CD4-positive, alpha-beta T cell treated with Interleukin-12 subunit alpha and Interleukin-12 subunit beta, for 1 hour (primary cell): ENCODE measurements at regions not wholly inside any gene's neighbourhood (a gene's known extent, or its start where the extent isn't known, plus 50 kb on each side); places are given as distances from the start of the nearest gene placed in this dataset.

ENCODE experiments used
- DNase-seq: peaks from one replicate; pipeline ENCODE4 v3.0.0-alpha.2; 2020

GRCh38 chr1:239263801-239264200 lies 122.6 kb upstream of the CHRM3 start:
- no peak for DNase-seq

DNA sequence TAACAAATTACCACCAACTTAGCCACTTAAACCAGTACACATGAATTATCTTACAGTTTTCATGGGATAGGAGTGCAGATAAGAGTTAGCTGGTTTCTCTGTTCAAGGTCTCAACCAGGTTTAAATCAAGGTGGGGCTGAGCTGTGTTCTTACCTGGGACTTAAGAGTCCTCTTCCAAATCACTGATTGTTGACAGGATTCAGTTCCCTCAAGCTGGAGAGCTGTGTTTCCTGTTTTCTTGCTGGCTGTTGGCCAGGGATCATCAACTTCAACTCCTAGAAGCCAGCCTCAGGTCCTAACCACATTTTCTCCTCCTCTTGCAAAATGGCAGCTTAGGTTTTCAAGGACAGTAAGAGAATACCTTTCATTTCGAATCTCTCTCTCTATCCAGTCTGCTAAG lies 123.8 kb upstream of the CHRM3 start:
- no peak for DNase-seq

- no peak for DNase-seq
Measured at GRCh38 chr1:239261521-239261920, 124.8 kb upstream of the CHRM3 start.

GRCh38 chr1:239260842-239261241 lies 125.5 kb upstream of the CHRM3 start:
- no peak for DNase-seq

- no peak for DNase-seq
Measured at GRCh38 chr1:239255628-239256160, 130.7 kb upstream of the CHRM3 start.

GRCh38 chr1:239254999-239255398 lies 131.4 kb upstream of the CHRM3 start:
- DNase-seq, result no peak

DNA sequence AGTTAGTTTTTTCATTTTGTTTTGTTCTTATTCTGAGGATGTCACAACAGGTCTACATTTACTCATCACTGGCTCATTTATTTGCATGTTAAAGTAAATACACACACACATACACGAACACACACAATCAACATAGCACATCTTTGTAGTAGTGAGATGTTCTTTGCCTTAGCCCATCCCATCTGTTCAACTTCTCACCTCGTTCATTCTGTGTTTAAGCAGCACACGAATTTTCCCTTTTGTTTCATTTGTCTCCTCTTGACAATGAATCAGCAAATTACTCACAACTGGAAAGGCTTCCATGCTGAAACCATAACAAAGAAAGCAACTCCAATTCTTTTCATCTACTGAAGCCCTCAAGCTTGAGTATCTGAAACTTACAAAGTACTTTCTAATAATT lies 133.3 kb upstream of the CHRM3 start:
- no peak for DNase-seq

DNA sequence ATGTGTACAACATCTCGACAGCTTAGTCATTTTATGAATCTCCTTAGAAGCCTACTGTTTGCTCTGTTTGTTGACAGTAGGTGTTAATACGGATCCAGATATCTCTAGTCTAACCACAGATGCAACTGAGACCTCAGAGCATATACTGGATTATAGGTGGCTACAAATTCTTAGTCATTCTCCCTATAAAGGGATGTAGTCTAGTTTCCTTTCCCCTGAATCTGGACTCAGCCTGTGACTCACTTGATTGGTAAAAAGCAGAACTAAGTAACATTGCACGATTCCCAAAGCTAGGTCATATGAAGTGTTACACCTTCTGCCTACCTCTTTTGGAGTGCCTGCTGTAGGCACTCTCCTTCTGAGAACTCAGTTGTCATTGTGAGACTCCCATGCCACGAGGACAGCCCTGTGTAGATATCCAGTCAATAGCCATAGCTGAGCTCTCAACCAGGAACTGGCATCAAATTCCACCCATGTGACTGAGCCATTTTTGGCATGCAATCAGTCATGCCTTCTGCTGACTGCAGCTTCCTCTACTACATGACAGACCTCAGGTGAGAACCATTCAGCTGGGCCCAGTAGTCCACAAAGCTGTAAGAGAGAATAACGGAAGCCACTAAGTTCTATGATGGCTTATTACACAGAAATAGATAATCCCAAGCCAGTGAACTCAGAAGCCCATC lies 135.9 kb upstream of the CHRM3 start:
- DNase-seq, result no peak

GRCh38 chr1:239247285-239247684 lies 139.1 kb upstream of the CHRM3 start:
- DNase-seq, result no peak

- DNase-seq, result no peak
Measured at GRCh38 chr1:239244084-239244483, 142.3 kb upstream of the CHRM3 start.

DNA sequence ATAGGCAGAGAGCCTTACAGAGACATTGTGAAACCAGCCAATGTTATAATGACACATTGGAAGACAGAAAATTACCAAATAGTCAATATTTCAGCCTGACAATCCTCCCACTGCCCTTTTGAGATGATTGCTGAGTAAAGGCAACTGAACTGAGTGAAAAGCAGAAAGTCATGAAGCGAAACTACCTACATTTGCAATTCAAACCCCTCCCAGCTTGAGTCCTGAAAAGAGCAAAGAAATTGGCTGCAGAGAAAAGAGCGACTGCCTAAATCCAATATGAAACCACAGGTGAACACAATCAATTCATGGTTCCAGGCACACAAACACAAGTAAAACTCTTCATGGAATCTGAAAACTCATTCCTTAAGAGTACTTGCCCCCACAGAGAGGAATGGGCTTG lies 143.4 kb upstream of the CHRM3 start:
- DNase-seq, result no peak

DNA sequence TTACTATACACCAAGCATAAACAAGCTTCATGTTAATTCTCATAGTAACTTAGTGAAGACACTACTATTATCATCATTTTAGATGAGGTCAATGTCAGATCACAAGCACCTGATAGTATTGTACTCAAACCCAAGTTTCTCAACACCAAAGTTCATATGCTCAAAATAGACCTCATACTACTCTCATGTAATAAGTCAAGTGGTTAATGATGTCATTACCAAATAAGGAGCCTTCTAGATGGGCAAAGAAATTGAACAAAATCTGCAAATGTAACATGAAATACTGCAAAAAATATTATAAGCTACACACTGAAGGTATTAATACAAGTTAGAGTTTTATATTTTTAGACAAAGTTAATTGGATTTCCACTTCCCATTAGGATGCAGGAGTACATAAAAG lies 144.0 kb upstream of the CHRM3 start:
- DNase-seq, result no peak

GRCh38 chr1:239240736-239241135 lies 145.6 kb upstream of the CHRM3 start:
- no peak for DNase-seq

DNA sequence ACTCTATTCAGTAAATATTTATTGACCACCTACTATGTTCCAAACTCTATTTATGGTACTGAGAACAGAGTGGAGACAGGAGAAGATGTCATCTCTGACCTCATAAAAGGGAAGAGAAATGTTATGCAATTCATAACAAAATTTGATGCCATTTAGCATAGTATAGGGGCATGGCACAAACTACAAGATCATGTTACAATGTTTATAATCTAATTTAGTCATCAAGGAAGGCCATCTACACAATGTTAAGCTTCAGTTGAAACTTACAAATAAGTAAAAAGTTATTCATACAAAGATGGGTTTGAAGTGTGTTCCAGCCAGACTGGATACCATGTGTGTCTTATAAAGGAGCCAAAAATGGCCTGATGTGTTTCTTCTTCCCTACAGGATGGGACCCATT lies 146.8 kb upstream of the CHRM3 start:
- no peak for DNase-seq

DNA sequence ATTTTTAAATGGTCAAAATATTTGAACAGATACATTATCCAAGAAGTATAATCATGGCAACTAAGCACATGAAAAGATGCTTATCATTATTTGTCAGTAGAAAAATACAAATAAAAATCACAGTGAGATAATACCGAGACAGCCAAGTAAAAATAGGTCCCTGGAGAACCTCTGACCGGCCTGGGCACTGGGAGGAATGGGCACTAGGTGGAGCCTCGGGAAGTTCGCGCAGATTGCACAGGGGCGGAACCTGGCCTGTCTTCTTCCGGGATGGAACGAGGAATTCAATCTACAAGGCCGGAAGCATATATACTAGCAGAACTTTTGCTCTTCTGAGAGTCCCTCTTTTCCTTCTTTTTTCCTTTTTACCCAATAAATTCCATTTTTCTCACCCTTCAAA lies 148.5 kb upstream of the CHRM3 start:
- DNase-seq, result no peak

DNA sequence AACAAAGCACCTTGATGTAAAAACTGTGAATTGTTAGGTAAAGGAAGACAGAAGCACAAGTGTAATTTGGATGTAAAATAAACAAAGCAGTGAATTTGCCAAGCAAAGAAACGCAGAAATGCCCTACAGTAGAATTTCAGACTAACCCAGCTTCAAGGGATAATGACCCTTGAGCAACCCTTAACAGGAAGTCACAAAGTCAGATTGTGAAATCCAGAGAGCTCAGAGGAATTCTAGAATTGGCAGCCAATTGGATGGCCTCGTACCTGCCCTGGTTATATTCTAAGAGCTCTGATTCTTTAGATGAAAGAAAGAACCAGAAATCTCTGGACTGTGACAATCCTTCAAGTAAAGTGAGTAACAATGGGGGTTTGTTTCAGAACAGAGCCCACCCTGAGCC lies 152.7 kb upstream of the CHRM3 start:
- no peak for DNase-seq

- no peak for DNase-seq
Measured at GRCh38 chr1:239232921-239233320, 153.4 kb upstream of the CHRM3 start.

- no peak for DNase-seq
Measured at GRCh38 chr1:239228451-239228850, 157.9 kb upstream of the CHRM3 start.

DNA sequence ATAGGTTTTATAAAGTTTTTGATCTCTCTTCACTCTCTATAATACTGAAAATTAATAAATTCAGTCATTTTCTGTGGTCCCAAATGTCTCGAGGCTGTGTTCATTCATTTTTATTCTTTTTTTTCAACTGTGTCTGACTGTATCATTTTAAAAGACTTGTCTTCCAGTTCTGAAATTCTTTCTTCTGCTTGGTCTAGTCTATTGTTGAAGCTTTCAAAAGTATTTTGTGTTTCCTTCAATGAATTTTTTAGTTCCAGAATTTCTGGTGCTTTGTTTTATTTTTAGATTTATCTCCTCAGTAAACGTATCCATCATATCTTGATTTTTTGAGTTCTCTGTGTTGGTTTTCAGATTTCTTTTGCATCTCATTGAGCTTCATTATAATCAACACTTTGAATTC lies 161.0 kb upstream of the CHRM3 start:
- DNase-seq, result no peak

- no peak for DNase-seq
Measured at GRCh38 chr1:239224100-239224499, 162.3 kb upstream of the CHRM3 start.

DNA sequence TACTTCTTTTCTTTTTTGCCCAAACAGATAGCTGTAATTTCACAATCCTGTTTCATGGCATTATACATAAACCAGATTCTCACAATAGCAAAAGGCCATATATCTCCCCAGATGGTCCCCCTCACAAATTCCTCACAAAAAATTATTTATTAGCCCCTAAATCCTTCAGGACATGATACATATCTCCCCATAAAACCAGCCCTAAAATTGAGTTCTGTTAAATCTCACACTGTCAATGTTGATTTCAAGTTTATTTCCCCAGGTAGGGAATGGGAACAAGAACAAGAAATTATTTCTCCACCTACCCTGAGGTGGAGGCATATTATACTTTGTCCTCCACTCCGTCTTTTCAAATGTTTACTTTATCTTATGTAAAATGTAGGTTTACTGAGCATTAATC lies 163.4 kb upstream of the CHRM3 start:
- no peak for DNase-seq

GRCh38 chr1:239221656-239222055 lies 164.7 kb upstream of the CHRM3 start:
- no peak for DNase-seq

DNA sequence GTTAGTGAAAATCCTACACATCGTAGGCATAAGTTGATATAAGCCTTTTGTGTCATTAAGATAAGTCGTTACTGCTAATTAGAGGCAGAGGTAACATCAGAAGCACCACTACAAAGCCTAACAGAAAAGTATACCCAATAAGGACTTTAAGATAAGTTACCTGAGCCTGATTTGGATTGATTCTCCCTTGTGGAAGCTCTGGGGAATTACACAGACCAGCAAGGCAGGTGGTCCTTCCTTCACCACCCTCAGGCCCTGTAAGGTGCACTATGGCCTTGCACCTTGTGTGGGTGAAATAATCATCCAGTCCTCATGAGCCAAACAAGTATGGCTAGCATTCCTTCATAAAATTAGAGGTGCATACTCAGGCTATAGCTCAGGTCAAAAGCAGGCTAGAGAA lies 166.7 kb upstream of the CHRM3 start:
- no peak for DNase-seq

DNA sequence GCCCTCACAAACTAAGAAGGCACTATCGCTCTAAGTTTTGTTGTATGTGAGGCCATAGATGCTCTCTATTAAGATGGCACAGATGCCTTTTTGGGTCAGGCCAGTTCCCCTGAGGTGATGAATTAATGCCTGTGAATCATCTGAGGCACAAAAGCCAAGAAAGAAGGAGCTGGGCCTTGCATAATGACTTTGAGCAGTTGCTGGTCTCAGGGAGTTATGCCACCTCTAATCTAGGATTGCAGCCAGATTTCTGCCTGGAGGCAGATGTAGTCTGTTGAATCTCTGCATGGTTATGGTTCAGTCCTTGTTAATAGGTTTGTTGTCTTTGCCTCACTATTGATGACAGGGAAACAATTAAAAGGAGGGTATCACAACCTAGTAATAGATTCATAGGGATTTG lies 168.1 kb upstream of the CHRM3 start:
- no peak for DNase-seq

GRCh38 chr1:239212811-239213220 lies 173.6 kb upstream of the CHRM3 start:
- no peak for DNase-seq
